T-helper 9 cell (primary cell): ENCODE measurements at regions not wholly inside any gene's neighbourhood (a gene's known extent, or its start where the extent isn't known, plus 50 kb on each side); places are given as distances from the start of the nearest gene placed in this dataset.
A peak's percentile ranks its signal among the peaks of the same experiment; 100 is the strongest.
"Not testable (repeated sequence)": the region's sequence is repeated elsewhere in the genome, so short reads cannot be mapped to it uniquely, and the experiment has no call there.

Source experiments
- DNase-seq: peaks from one replicate; pipeline ENCODE4 v3.0.0-alpha.2; 2020

- DNase-seq: no peak
Measured at GRCh38 chr7:112981966-112982365, 104.7 kb downstream of the GPR85 start.

GRCh38 chr7:112979055-112979454 lies 107.6 kb downstream of the GPR85 start:
- DNase-seq: not testable (repeated sequence)

- not testable (repeated sequence) for DNase-seq
Measured at GRCh38 chr7:112977244-112977955, 109.2 kb downstream of the GPR85 start.

- DNase-seq: no peak
Measured at GRCh38 chr7:112970771-112971170, 115.9 kb downstream of the GPR85 start.

GRCh38 chr7:112969946-112970345 lies 116.7 kb downstream of the GPR85 start:
- no peak for DNase-seq

GRCh38 chr7:112965506-112965905 lies 121.1 kb downstream of the GPR85 start:
- no peak for DNase-seq

- DNase-seq: no peak
Measured at GRCh38 chr7:112963634-112964033, 123.0 kb downstream of the GPR85 start.

GRCh38 chr7:112962815-112963214 lies 123.8 kb downstream of the GPR85 start:
- no peak for DNase-seq

- no peak for DNase-seq
Measured at GRCh38 chr7:112959276-112959675, 127.4 kb downstream of the GPR85 start.

GRCh38 chr7:112958775-112959174 lies 127.9 kb downstream of the GPR85 start:
- DNase-seq: no peak

- no peak for DNase-seq
Measured at GRCh38 chr7:112957901-112958300, 128.7 kb downstream of the GPR85 start.

GRCh38 chr7:112953031-112953430 lies 133.6 kb downstream of the GPR85 start:
- DNase-seq: not testable (repeated sequence)

GRCh38 chr7:112951070-112951469 lies 135.6 kb downstream of the GPR85 start:
- no peak for DNase-seq

GRCh38 chr7:112949682-112950081 lies 136.9 kb downstream of the GPR85 start:
- not testable (repeated sequence) for DNase-seq

- no peak for DNase-seq
Measured at GRCh38 chr7:112946350-112946749, 140.3 kb downstream of the GPR85 start.

- DNase-seq: no peak
Measured at GRCh38 chr7:112945046-112945445, 141.6 kb downstream of the GPR85 start.

- DNase-seq: no peak
Measured at GRCh38 chr7:112942981-112943380, 143.6 kb downstream of the GPR85 start.

- not testable (repeated sequence) for DNase-seq
Measured at GRCh38 chr7:112942125-112942524, 144.5 kb downstream of the GPR85 start.

GRCh38 chr7:112940314-112940732 lies 146.3 kb downstream of the GPR85 start:
- DNase-seq: no peak

- peak; percentile 99 for DNase-seq
Measured at GRCh38 chr7:112939574-112940313, 146.9 kb downstream of the GPR85 start.

GRCh38 chr7:112938863-112939573 lies 147.6 kb downstream of the GPR85 start:
- DNase-seq: no peak

- no peak for DNase-seq
Measured at GRCh38 chr7:112937651-112938415, 147.6 kb upstream of the TMEM168 start.

GRCh38 chr7:112933598-112933997 lies 143.4 kb upstream of the TMEM168 start:
- DNase-seq: no peak
